Nephron (organoid): ENCODE measurements at regions not wholly inside any gene's neighbourhood (a gene's known extent, or its start where the extent isn't known, plus 50 kb on each side); places are given as distances from the start of the nearest gene placed in this dataset.

Experiments used
- H3K27ac Mint-ChIP-seq, 3 experiments: 2 replicates each; pipeline ENCODE4 v1.8.0; 2020; ENCODE audit warnings: mixed read lengths in 3 of 3, mild to moderate bottlenecking in 2 of 3, moderate library complexity in 1 of 3
- H3K27me3 Mint-ChIP-seq: 2 replicates; pipeline ENCODE4 v1.8.0; 2021; ENCODE audit warnings: low read depth, mild to moderate bottlenecking, moderate library complexity, mixed read lengths
- H3K36me3 Mint-ChIP-seq: 2 replicates; pipeline ENCODE4 v1.8.0; 2020; ENCODE audit warnings: low read depth, mixed read lengths
- H3K4me1 Mint-ChIP-seq: 2 replicates; pipeline ENCODE4 v1.8.0; 2020; ENCODE audit warnings: mixed read lengths
- H3K4me3 Mint-ChIP-seq, 3 experiments: 2 replicates each; pipeline ENCODE4 v1.8.0; 2020; ENCODE audit warnings: mild to moderate bottlenecking in 3 of 3, mixed read lengths in 3 of 3, moderate library complexity in 2 of 3
- H3K9me3 Mint-ChIP-seq: 2 replicates; pipeline ENCODE4 v1.8.0; 2020; ENCODE audit warnings: mixed read lengths
- CTCF ChIP-seq, 3 experiments: fragments of 200-600 bp; sonication (generic); IDR thresholded peaks; one replicate each; pipeline ENCODE4 v1.5.0; 2021; ENCODE audit warnings: antibody characterized with exemption in 3 of 3; ENCODE audit not compliant: unreplicated experiment in 3 of 3

DNA sequence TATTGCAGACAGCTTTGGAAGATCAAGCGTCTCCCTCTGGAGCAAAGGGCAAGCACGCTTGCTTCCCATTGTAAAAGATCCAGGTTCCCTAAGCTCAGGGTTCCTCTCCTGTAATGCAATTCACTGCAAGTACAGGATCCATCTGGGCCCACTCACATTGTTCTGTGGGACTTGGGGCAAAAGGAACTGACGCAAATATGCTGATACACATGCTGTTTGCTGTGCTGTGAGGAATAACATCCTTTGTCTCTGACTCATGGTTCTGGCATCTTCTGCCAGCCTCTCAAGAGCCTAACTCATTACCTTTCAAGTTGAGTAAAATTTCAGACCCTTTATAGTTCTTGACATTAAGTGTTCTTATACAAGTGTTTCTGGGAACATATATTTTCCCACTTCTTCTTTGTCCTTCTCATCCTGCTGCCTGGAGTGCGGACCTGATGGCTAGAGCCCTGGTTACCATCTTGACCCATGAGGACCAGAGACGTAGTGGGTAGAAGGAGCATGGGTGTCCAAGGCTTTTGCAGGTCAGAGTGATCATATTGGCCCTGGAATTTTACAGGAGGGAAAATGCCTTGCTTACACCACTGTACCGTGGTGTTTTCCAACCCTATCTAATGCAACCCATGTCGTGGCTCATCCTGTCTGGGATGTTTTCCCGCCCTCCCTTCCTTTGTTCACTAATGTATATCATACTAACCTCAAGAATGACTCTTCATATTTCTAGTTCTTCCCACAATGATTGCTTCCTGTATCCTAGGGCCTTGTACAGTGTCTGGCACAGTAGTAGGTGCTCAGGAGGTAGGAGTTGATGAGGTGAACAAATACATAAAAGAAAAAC, 145.7 kb upstream of the GLI2 start:
- Mint-ChIP-seq H3K27ac (no peak overlapping the region), H3K27me3 (peaks cover 92% of the 10 kb centered on the region), H3K4me3 (no peak overlapping the region), H3K36me3 (no peaks in the 10 kb centered on the region), H3K4me1 (peaks cover 14% of the 10 kb centered on the region), H3K9me3 (no peaks in the 10 kb centered on the region)
- no peak for TF ChIP-seq CTCF (IDR thresholded peaks at IDR 0.05; ENCODE audit: unreplicated experiment in 3 of 3)

DNA sequence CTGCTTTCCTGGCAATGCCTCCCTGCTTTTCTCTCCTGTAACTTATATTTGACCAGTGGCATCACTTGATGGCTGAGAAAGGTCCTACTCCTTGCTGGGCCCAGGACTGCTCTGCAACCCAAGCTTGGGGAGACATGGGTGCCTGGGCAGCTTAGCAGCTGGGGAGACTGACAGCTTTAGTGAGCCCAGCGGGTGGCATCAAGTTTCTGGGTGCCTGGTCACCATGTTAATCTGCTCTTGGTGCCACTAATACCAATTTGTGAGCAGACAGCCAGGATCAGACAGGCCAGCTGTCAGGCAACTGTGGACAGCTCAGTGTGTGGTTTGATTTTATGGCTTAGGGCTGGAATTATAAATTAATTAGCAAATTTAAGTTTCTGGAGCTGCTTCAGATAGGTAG, 144.8 kb upstream of the GLI2 start:
- Mint-ChIP-seq H3K9me3 (no peaks in the 10 kb centered on the region), H3K4me1 (peaks cover 14% of the 10 kb centered on the region), H3K27me3 (peaks cover 88% of the 10 kb centered on the region), H3K27ac (no peak overlapping the region), H3K36me3 (no peaks in the 10 kb centered on the region), H3K4me3 (no peak overlapping the region)
- TF ChIP-seq CTCF (IDR thresholded peaks at IDR 0.05; ENCODE audit: unreplicated experiment in 3 of 3), result no peak

DNA sequence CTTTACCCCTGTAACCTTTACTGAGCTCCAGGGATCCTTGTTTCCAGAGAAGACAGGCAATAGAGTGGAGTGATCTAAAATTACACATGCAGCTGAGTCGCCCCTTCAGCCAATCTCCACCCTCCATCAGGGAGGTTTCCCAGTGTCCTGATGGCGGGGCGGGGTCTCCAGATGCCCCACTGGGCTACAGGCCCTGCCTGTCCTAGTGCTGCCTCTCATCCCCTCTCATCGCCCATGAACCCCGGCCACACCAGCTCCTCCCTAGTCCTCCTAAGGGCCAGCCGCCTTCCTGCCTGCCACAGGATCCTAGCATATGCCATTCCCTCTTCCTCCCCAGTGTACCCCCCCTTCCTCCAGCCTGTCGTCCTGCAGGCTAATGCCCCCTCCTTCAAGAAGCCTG, 144.1 kb upstream of the GLI2 start:
- Mint-ChIP-seq H3K9me3 (no peaks in the 10 kb centered on the region), H3K27ac (no peak overlapping the region), H3K4me3 (no peak overlapping the region), H3K36me3 (no peaks in the 10 kb centered on the region), H3K27me3 (peaks cover 85% of the 10 kb centered on the region), H3K4me1 (peaks cover 14% of the 10 kb centered on the region)
- TF ChIP-seq CTCF (IDR thresholded peaks at IDR 0.05; ENCODE audit: unreplicated experiment in 3 of 3), result no peak

DNA sequence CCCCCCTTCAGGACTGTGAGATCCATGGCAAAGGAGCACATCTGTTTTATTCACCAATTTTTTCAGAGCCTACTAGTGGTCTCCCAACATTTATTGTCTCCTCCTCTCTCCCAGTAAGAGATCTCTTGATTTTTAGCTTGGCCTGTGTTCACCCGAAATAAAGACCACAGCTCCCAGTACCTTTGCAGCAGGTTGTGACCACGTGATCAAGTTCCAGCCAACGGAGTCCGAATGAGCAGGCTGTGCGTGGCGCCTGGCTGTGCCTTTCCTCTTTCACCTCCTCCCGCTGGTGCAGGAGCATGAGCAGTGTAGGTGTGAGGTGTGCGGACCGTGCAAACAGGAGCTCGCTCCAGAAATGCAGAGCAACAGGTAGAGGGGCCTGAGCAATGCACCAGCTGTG, 143.6 kb upstream of the GLI2 start:
- Mint-ChIP-seq H3K27ac (no peak overlapping the region), H3K4me3 (no peak overlapping the region), H3K4me1 (peaks cover 17% of the 10 kb centered on the region), H3K9me3 (no peaks in the 10 kb centered on the region), H3K36me3 (no peaks in the 10 kb centered on the region), H3K27me3 (peaks cover 81% of the 10 kb centered on the region)
- no peak for TF ChIP-seq CTCF (IDR thresholded peaks at IDR 0.05; ENCODE audit: unreplicated experiment in 3 of 3)

- H3K9me3 Mint-ChIP-seq, result peaks cover 2% of the 10 kb centered on the region
- H3K36me3 Mint-ChIP-seq, result no peaks in the 10 kb centered on the region
- no peak overlapping the region for H3K4me3 Mint-ChIP-seq
- H3K27ac Mint-ChIP-seq, result no peak overlapping the region
- peaks cover 73% of the 10 kb centered on the region for H3K27me3 Mint-ChIP-seq
- peaks cover 20% of the 10 kb centered on the region for H3K4me1 Mint-ChIP-seq
- no peak for TF ChIP-seq CTCF (IDR thresholded peaks at IDR 0.05; ENCODE audit: unreplicated experiment in 3 of 3)
Observed at GRCh38 chr2:120593921-120594686, 141.6 kb upstream of the GLI2 start.
